ENCODE measurements at regions not wholly inside any gene's neighbourhood (a gene's known extent, or its start where the extent isn't known, plus 50 kb on each side); places are given as distances from the start of the nearest gene placed in this dataset.
"Not testable (repeated sequence)": the region's sequence is repeated elsewhere in the genome, so short reads cannot be mapped to it uniquely, and the experiment has no call there.

DNA sequence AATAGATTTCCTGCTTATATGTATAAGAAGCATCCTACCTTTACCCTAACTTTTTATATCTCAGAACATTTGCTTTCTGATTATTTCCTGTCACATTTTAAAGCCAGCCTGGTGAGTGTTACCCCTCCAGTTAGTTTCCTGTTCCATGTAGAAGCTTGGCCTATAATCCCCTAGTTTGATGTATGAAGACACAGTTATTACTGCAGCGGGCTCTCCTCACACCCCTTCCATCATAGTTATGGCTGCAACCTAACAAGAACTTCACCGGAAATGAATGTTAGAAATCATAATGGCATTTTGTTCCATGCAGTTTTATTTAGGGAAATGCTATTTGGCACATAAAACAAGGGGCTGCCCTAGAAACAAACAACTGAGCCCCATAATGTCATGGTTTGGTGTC lies 400.2 kb upstream of the SETBP1 start:
- DNase-seq (no peak), ATAC-seq (no peak)
- intact Hi-C loops (cut with DNase I): no loop called here

DNA sequence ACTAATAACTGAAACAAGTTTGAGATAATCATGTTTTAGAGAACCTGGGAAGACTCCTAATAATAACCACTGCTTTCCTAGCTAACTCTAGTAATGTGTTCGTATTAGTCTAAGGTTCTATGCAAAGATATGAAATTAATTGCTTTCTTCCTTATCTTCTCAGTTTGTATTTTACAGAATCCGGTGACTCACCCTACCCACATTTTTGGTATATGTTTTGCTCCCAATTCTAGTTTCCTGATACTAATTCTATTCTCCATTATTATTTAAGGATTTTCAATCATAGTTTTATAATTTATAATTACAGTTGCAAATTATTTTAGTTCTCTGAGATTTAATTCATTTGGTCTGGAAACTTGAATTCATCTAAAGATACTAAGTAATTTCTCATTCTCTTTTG lies 394.6 kb upstream of the SETBP1 start:
- intact Hi-C loops (cut with DNase I): no loop called here
- ATAC-seq (no peak), DNase-seq (no peak)

DNA sequence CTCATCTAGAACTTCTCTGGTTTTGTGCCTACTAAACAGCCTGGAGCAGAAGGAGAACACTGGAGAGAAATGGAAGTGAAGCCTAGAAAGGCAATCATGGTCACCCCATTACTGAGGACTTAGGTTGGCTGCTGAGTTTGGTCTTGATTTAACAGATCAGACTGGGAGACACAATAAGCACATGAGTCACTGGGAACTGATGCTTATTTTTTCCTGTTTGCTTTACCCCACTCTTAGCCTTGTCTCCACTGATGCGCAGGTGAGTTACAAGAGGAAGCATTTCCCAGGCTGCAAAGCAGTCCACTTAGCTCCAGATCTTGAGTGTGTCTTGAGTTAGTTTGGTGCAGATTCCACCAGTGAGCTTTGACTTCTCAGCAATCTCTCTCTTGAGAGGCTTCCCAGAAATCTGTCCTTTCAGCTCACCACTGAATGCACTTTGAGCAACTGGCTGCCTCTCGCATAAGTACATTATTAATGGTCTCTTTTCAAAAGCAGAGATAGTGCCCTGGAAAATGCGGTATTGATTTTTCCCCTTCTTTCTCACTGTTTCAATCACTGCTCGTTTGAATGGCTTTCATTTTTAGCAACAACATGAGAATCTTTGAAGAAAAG lies 390.2 kb upstream of the SETBP1 start:
- DNase-seq: no peak
- no peak for ATAC-seq
- intact Hi-C loops (cut with DNase I): no loop called here

DNA sequence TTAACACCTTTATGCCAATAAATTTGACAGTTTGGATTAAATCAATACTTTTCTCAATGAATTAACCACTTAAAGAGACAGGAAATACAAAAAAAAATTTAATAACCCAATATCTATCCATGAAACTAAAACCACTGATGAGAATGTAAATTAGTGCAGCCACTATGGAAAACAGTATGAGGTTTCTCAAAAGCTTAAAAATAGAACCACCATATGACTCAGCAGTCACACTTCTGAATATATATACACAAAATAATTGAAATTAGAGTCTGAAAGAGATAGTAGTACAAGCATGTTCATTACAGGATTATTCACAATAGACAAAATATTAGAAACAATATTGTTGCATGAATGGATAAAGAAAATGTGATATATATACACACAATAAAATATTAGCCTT lies 382.1 kb upstream of the SETBP1 start:
- no peak for DNase-seq
- ATAC-seq: no peak
- intact Hi-C loops (cut with DNase I): no loop called here

DNA sequence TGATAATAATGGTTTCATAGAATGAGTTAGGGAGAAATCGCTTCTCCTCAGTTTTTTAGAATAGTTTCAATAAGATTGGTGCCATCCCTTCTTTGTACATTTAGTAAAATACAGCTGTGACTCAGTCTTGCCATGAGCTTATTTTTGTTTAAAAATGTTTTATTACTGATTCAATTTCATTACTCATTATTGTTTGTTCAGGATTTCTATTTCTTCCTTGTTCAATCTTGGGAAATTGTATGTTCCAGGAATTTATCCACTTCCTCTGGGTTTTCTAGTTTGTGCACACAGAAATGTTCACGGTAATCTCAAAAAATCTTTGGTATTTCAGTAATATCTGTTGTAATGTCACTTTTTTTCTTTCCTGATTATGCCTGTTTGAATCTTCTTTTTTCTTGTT lies 371.5 kb upstream of the SETBP1 start:
- ATAC-seq (no peak), DNase-seq (no peak)
- intact Hi-C loops (cut with DNase I): no loop called here

DNA sequence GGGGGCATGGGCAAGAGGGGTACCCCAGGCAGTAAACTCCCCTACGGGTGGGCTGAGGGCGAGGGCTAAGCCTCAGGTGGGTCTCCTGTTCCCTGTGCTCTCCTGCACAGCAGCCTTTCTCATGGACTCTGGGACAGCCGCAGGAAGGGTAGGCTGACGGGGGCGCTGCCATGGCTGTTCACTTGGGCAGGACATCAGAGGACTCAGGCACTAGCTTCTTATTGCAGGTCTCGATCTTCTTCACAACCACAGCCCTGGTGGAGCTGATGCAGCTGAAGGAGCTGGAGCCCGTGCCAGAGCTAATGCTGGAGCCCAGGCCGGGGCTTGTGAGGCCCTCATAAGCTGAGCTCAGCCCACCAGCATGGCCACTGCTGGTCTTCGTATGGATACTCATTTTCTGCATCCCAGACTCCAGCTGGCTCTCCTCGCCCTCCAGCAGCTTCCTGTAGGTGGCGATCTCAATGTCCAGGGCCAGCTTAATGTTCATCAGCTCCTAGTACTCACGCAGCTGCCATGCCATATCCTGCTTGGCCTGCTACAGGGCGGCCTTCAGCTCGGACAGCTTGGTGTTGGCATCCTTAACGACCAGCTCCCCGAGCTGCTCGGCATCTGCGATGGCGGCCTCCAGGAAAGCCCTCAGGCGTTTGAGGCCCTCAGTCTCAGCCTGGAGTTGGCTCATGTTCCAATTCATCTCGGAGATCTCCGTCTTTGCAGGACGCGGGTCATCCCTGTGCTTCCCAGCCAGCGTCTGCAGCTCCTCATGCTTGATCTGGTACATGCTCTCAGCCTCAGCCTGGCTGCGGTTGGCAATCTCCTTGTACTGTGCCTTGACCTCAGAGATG lies 359.8 kb upstream of the SETBP1 start:
- ATAC-seq (no peak), DNase-seq (no peak)
- intact Hi-C loops (cut with DNase I): loop anchor here in 1 of 2 donors (10.0 kb wide), 1 partner anchor 196 kb away; no protein-coding TSS in a partner anchor

DNA sequence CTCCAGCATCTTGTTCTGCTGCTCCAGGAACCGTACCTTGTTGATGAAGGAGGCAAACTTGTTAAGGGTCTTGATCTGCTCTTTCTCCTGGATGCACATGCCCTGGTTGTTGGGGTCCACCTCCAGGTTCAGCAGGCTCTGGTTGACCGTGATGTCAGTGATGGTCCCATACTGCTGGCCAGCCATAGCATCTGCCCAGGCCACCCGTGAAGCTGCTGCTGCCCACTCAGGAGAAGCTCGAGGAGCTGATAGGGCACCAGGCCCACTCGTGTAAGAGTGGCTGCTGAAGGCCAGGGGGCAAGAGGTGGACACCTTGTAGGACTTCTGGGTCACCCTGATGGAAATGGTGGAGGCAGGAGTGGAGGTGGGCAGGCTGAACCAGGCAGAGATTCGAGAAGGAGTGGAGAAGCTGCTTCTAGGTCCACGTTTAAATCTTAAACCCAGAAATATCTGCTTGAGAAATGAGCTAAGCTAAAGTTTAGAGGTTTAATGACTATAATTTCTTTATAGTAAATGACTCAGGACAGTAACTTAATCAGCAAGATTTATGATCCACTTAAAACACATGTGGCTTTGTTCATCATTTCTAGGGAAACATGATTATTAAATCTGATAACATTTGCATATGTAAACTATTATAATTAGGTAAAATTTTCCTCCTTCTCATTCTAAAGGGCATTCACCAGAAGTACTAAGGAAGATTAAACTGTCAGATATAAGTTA lies 358.7 kb upstream of the SETBP1 start:
- DNase-seq (no peak), ATAC-seq (no peak)
- intact Hi-C loops (cut with DNase I): loop anchor here in 1 of 2 donors (10.0 kb wide), 1 partner anchor 197 kb away; no protein-coding TSS in a partner anchor

DNA sequence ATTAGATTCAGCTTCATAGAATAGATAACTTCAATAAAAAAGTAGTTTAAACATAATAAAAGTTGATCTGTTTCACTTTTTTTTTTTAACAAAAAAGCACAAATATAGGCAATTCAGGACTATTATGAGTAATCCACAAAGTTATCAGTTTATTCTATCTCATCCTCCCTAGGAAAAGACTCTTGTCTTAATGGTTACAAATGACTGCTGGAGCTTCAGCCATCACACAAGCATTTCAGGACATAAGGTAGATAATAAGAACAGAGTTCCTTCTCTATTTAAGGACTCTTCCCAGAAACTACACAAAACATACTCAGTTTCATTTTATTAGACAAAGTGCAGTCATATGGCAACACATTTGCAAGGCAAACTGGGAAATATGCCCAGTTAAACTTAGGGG lies 357.6 kb upstream of the SETBP1 start:
- ATAC-seq (no peak), DNase-seq (no peak)
- intact Hi-C loops (cut with DNase I): loop anchor here in 1 of 2 donors (10.0 kb wide), 1 partner anchor 198 kb away; no protein-coding TSS in a partner anchor

DNA sequence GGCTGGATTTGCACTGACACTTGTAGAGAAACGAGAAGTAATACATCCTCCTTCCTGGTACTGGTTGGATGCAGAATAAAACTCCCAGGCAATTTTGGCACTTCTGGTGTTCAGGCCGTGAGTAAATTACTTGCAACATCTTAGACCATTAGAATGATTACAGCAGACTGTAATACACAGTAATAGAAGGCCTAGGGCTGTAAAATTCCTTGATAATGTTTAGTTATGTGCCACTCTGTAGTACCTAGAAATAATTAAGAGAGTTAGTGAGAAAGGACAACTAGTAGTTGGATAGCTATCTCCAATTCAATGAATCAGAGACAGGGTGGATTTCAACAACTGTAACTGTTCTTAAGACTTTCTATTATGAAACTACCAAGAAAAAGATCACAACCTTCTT lies 356.3 kb upstream of the SETBP1 start:
- DNase-seq (no peak), ATAC-seq (no peak)
- intact Hi-C loops (cut with DNase I): loop anchor here in 1 of 2 donors (10.0 kb wide), 1 partner anchor 200 kb away; no protein-coding TSS in a partner anchor

DNA sequence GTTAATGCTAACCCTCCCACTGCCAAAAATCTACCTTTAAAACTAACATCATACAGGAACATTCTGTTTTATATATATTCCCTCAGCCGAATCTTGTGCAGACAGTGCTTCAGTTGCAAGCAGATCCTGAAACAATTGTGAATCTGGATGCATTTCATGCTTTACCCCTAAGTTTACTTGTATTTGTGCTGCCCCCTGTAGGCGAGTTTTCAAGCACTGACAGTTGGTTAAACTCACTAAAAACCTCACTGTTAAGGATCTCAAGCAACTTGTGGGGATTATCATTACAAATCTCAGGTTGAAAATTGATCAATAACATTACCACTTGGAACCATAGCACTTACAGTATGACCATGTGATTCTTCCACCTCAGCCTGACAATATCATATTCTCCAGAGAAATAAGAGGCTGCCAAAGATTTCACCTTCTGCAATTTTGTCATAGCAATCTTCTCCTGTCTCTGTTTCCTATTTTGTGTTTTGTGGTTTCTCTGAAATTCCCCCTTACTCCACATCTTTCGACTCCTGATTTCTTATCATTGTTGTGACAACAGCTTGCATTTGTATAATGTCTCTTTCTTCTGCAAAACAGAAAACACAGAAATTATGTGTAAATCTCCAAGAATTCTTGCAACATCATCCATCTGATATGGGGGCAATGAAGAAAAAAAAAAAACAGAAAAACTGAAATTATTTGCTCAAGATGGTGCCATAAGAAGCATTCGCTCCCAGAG lies 354.6 kb upstream of the SETBP1 start:
- DNase-seq (peak; percentile 66), ATAC-seq (peak in 1 of 2 donors; percentile 38)
- intact Hi-C loops (cut with DNase I): loop anchor here (5.0 to 10.0 kb wide), 3 partner anchors 194 to 534 kb away; no protein-coding TSS in a partner anchor

DNA sequence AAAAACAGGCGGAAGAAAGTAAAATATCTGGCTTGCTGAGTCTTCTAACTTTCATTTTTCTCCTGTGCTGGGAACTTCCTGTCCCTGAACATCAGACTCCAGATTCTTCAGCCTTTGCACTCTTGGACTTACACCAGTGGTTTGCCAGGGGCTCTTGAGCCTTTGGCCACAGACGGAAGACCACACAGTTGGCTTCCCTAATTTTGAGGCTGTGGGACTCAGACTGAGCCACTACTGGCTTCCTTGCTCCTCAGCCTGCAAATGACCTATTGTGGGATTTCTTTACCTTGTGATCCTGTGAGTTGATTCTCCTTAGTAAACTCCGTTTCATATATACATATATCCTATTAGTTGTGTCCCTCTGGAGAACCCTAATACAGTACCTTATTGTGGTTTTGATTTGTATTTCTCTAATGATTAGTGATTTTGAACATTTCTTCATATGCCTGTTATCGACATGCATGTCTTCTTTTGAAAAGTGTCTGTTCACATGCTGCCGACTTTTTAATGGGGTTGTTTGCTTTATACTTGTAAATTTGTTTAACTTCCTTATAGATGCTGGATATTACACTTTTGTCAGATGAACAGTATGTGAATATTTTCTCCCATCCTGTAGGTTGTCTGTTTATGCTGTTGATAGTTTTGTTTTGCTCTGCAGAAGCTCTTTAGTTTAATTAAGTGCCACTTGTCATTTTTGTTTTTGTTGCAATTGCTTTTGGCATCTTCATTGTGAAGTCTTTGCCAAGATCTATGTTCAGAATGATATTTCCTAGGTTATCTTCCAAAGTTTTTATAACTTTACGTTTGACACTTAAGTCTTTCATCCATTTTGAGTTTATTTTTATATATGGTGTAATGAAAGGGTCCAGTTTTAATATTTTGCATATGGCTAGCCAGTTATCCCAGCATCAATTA lies 348.8 kb upstream of the SETBP1 start:
- ATAC-seq (no peak), DNase-seq (no peak)
- intact Hi-C loops (cut with DNase I): no loop called here

DNA sequence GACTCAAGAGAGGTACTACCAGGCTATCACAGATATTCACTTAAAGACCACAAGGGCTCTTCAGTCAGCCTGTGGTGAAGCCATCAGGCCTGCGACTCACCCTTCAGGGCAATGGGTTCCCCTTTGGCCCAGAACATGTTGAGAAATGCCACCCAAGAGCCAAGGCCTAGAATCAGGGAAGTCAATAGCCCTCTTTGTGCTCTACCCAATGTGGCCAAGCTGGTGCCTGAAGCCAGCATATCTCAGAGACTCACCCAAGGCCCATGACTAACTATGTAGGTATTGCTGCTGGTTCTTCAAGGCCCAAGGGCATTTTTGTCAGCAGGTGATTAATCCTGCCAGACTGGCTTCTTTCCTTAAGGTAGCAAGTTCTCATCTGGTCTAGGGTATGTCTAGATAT lies 338.9 kb upstream of the SETBP1 start:
- DNase-seq (no peak), ATAC-seq (no peak)
- intact Hi-C loops (cut with DNase I): no loop called here

DNA sequence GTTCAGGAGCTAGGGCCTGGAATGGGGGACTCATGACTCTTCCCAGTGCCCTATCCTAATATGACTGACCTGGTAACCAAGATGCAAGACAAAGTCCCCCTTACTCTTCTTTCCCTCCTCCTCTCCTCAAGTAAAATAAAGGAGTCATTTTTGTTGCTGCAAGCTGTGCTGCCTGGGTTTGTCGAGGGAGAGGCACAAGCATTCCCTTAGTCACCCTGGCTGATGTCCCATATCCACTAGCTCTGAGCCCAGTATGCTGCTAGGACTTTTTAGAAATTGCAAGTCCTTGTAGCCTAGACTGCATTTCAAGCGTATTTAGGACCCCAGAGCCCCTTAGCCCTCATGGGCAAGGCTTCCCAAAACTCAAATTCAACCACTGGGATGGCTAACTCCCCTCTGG lies 338.5 kb upstream of the SETBP1 start:
- intact Hi-C loops (cut with DNase I): no loop called here
- ATAC-seq (no peak), DNase-seq (no peak)

DNA sequence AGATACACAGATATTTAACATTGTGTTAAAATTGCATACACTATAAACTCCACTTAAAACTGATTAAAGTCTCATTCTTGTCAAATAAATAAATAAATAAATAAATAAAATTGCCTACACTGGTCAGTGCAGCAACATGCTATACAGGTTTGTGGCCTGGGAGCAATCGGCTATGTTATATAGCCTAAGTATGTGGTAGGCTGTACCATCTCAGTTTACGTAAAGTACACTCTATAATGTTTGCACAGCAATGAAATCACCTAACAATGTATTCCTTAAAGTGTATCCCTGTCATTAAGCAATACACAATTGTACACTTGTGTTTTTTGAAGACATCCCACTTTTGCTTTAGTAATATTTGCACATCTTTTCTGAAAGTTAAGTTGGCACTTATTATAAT lies 337.7 kb upstream of the SETBP1 start:
- ATAC-seq (no peak), DNase-seq (no peak)
- intact Hi-C loops (cut with DNase I): no loop called here

DNA sequence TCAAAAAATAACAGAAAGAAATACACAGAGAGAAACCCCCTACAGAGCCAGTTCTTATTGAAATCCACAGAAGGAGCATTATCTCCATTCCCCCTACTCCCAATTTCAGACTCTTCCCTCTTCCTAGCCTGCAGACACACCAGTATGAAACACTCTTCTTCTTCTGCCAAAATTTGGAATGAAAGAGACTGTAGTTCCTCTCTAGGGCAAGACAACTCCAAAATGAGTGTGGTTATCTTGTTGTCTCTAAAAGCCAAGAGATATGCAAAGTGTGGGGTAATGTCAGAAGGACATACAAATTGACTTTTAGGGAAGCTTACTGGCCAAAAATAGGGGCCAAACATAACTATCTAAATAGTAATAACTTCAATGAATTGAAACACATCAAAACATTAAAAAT lies 337.1 kb upstream of the SETBP1 start:
- intact Hi-C loops (cut with DNase I): no loop called here
- ATAC-seq (peak in 1 of 2 donors; percentile 68), DNase-seq (no peak)

DNA sequence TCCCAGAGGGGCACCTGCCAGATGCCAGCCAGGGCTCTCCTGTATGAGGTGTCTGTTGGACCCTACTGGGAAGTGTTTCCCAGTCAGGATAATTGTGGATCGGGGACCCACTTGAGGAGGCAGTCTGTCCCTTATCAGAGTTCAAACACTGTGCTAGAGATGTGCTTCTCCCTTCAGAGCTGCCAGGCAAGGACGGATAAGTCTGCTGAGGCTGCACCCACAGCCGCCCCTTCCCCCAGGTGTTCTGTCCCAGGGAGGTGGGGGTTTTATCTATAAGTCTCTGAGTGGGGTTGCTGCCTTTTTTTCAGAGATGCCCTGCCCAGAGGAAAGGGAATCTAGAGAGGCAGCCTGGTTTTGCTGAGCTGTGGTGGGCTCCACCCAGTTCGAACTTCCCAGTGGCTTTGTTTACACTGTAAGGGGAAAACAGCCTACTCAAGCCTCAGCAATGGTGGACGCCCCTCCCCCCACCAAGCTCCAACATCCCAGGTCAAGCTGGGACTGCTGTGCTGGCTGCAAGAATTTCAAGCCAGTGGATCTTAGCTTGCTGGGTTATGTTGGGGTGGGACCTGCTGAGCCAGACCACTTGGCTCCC lies 324.0 kb upstream of the SETBP1 start:
- ATAC-seq: no peak
- DNase-seq: no peak
- intact Hi-C loops (cut with DNase I): no loop called here

DNA sequence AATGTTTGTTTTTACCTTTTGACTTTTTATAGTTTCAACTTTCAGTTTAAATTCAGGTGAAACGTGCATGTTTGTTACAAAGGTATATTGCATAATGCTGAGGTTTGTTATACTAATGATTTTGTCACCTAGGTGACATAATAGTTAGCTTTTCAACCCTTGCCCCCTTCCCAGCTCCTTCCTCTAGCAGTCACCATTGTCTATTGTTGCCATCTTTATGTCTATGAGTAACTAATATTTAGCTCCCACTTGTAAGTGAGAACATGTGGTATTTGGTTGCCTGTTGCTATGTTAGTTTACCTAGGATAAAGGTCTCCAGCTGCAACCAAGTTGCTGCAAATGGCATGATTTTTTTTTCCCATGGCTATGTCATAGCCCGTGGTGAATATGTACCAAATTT lies 322.3 kb upstream of the SETBP1 start:
- DNase-seq (no peak), ATAC-seq (no peak)
- intact Hi-C loops (cut with DNase I): no loop called here

DNA sequence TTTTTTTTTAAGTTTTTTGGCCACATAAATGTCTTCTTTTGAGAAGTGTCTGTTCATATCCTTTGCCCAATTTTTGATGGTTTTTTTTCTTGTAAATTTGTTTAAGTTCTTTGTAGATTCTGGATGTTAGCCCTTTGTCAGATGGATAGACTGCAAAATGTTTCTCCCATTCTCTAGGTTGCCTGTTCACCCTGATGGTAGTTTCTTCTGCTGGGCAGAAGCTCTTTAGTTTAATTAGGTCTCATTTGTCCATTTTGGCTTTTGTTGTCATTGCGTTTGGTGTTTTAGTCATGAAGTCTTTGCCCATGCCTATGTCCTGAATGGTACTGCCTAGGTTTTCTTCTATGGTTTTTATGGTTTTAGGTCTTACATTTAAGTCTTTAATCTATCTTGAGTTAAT lies 320.9 kb upstream of the SETBP1 start:
- intact Hi-C loops (cut with DNase I); ATAC-seq; DNase-seq: not testable (repeated sequence)
